ENCODE measurements at regions not wholly inside any gene's neighbourhood (a gene's known extent, or its start where the extent isn't known, plus 50 kb on each side); places are given as distances from the start of the nearest gene placed in this dataset.

GRCh38 chr18:64283059-64283458 lies 134.2 kb upstream of the LINC00305 start:
- Histone ChIP-seq H3K4me2 (ENCODE audit: insufficient read depth, low read length, poor library complexity, severe bottlenecking) (no peak overlapping the region), H3K4me1 (ENCODE audit: control insufficient read depth in 2 of 2, insufficient read depth in 1 of 2, low read depth in 1 of 2, low read length in 2 of 2) (no peaks in the 10 kb centered on the region)
- WGBS, 2 donors (ENCODE audit: extremely low coverage in 2 of 2, insufficient read length in 2 of 2, insufficient replicate concordance in 1 of 2): no CpG with 5 or more reads among the region's 1 CpG

GRCh38 chr18:64278026-64278425 lies 129.1 kb upstream of the LINC00305 start:
- Histone ChIP-seq H2BK5ac (ENCODE audit: low read length) (no peak overlapping the region), H2BK15ac (ENCODE audit: low read length) (no peak overlapping the region), H3K36me3 (replicated peaks in 1 of 2; ENCODE audit: control insufficient read depth in 2 of 2, insufficient read depth in 2 of 2, low read length in 2 of 2) (peaks cover 0 to 2% of the 10 kb centered on the region in 2 donors), H3K27me3 (ENCODE audit: control insufficient read depth in 3 of 3, insufficient read depth in 3 of 3, low read depth in 1 of 3, low read length in 3 of 3) (no peaks in the 10 kb centered on the region), H4K91ac (ENCODE audit: low read depth, low read length, poor library complexity) (no peak overlapping the region), H3K4me3 (ENCODE audit: low read length in 2 of 2) (no peak overlapping the region), H3K79me1 (ENCODE audit: low read depth, low read length) (no peaks in the 10 kb centered on the region), H2AFZ (ENCODE audit: low read length) (no peak overlapping the region), H4K8ac (ENCODE audit: low read depth, low read length) (no peak overlapping the region), H2AK5ac (ENCODE audit: low read depth, low read length) (no peak overlapping the region), H3K9me3 (replicated peaks in 1 of 2; ENCODE audit: control insufficient read depth in 2 of 2, insufficient read depth in 1 of 2, low read depth in 1 of 2, low read length in 2 of 2) (peaks cover 0 to 7% of the 10 kb centered on the region in 2 donors), H3K18ac (ENCODE audit: low read length) (peak overlapping the region; percentile 13), H3K27ac (replicated peaks; ENCODE audit: low read length) (no peak overlapping the region), H3K4ac (ENCODE audit: low read length) (no peak overlapping the region), H3K23ac (ENCODE audit: low read depth, low read length, poor library complexity) (no peak overlapping the region), H3K4me2 (ENCODE audit: insufficient read depth, low read length, poor library complexity, severe bottlenecking) (no peak overlapping the region), H2BK120ac (ENCODE audit: low read depth, low read length) (no peak overlapping the region), H3K9ac (ENCODE audit: low read depth, low read length, poor library complexity) (no peak overlapping the region), H3K4me1 (ENCODE audit: control insufficient read depth in 2 of 2, insufficient read depth in 1 of 2, low read depth in 1 of 2, low read length in 2 of 2) (peaks cover 2 to 4% of the 10 kb centered on the region in 2 donors), H2BK12ac (ENCODE audit: low read length) (no peak overlapping the region), H3K14ac (ENCODE audit: low read length) (no peak overlapping the region)
- WGBS, 2 donors (ENCODE audit: extremely low coverage in 2 of 2, insufficient read length in 2 of 2, insufficient replicate concordance in 1 of 2): no CpG with 5 or more reads among the region's 5 CpGs
- DNase-seq (ENCODE audit: low spot score): no peak

More at GRCh38 chr18:64283059-64283458, 134.2 kb upstream of the LINC00305 start:
- peaks cover 0 to under 1% of the 10 kb centered on the region in 2 donors for H3K36me3 ChIP-seq (replicated peaks in 1 of 2; ENCODE audit: control insufficient read depth in 2 of 2, insufficient read depth in 2 of 2, low read length in 2 of 2)
- H2BK120ac ChIP-seq (ENCODE audit: low read depth, low read length): no peak overlapping the region
- H4K91ac ChIP-seq (ENCODE audit: low read depth, low read length, poor library complexity): no peak overlapping the region
- H2BK15ac ChIP-seq (ENCODE audit: low read length): no peak overlapping the region
- H3K9me3 ChIP-seq (replicated peaks in 1 of 2; ENCODE audit: control insufficient read depth in 2 of 2, insufficient read depth in 1 of 2, low read depth in 1 of 2, low read length in 2 of 2): peaks cover 0 to 4% of the 10 kb centered on the region in 2 donors
- H2AFZ ChIP-seq (ENCODE audit: low read length): no peak overlapping the region
- H3K27me3 ChIP-seq (ENCODE audit: control insufficient read depth in 3 of 3, insufficient read depth in 3 of 3, low read depth in 1 of 3, low read length in 3 of 3): no peaks in the 10 kb centered on the region
- H3K4ac ChIP-seq (ENCODE audit: low read length): no peak overlapping the region
- no peak overlapping the region for H3K23ac ChIP-seq (ENCODE audit: low read depth, low read length, poor library complexity)
- H4K8ac ChIP-seq (ENCODE audit: low read depth, low read length): no peak overlapping the region
- H3K27ac ChIP-seq (replicated peaks; ENCODE audit: low read length): no peak overlapping the region
- H3K9ac ChIP-seq (ENCODE audit: low read depth, low read length, poor library complexity): no peak overlapping the region
- no peak overlapping the region for H2AK5ac ChIP-seq (ENCODE audit: low read depth, low read length)
- no peak overlapping the region for H3K18ac ChIP-seq (ENCODE audit: low read length)
- H3K79me1 ChIP-seq (ENCODE audit: low read depth, low read length): no peaks in the 10 kb centered on the region
- DNase-seq (ENCODE audit: low spot score): no peak
- H2BK5ac ChIP-seq (ENCODE audit: low read length): no peak overlapping the region
- no peak overlapping the region for H2BK12ac ChIP-seq (ENCODE audit: low read length)
- no peak overlapping the region for H3K14ac ChIP-seq (ENCODE audit: low read length)
- H3K4me3 ChIP-seq (ENCODE audit: low read length in 2 of 2): no peak overlapping the region

DNA sequence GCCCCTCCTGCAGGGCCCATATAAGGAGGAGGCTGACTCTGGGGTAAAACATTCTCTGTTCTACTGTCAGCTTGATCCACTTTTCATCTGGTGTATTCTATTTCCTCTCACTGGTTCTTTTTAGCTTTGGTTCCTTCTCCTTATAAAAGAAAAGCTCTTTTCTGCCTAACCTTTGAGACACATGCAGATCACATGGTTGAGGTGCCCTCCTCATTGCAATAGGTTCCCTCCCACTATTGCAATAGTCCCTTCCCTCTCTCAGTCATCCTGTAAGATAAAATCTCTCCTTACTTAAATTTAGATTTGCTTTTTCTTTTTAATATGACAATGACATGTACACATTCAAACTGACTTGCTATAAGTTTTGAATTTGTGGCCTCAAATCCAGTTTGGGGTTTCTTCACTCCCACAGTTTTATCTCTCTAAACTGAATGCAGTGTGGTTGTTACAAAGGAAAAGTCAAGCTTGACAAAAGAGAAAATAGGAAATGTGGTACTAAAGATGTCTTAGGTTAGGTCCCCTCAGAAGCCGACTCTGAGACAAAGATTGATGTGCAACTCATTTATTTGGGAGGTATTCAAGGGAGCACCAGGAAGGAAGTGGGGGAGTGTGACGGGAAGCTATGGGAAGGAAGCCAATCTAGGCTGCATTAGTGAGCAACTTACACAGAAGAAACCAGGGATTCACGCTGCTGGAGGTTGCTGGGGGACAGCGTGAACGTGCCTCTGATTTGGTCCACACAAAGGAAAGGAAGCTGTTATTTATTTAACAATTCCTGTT lies 127.6 kb upstream of the LINC00305 start:
- Histone ChIP-seq H2BK5ac (ENCODE audit: low read length) (no peak overlapping the region), H2BK12ac (ENCODE audit: low read length) (no peak overlapping the region), H2AFZ (ENCODE audit: low read length) (peak overlapping the region; percentile 74), H2BK15ac (ENCODE audit: low read length) (no peak overlapping the region), H3K9me3 (replicated peaks in 1 of 2; ENCODE audit: control insufficient read depth in 2 of 2, insufficient read depth in 1 of 2, low read depth in 1 of 2, low read length in 2 of 2) (peaks cover 0 to 5% of the 10 kb centered on the region in 2 donors), H3K27ac (replicated peaks; ENCODE audit: low read length) (no peak overlapping the region), H3K9ac (ENCODE audit: low read depth, low read length, poor library complexity) (no peak overlapping the region), H4K8ac (ENCODE audit: low read depth, low read length) (no peak overlapping the region), H2AK5ac (ENCODE audit: low read depth, low read length) (no peak overlapping the region), H3K4ac (ENCODE audit: low read length) (no peak overlapping the region), H3K18ac (ENCODE audit: low read length) (no peak overlapping the region), H3K79me1 (ENCODE audit: low read depth, low read length) (no peaks in the 10 kb centered on the region), H3K23ac (ENCODE audit: low read depth, low read length, poor library complexity) (no peak overlapping the region), H3K4me1 (ENCODE audit: control insufficient read depth in 2 of 2, insufficient read depth in 1 of 2, low read depth in 1 of 2, low read length in 2 of 2) (peaks cover 6 to 12% of the 10 kb centered on the region in 2 donors), H3K27me3 (ENCODE audit: control insufficient read depth in 3 of 3, insufficient read depth in 3 of 3, low read depth in 1 of 3, low read length in 3 of 3) (no peaks in the 10 kb centered on the region), H3K4me2 (ENCODE audit: insufficient read depth, low read length, poor library complexity, severe bottlenecking) (no peak overlapping the region), H3K14ac (ENCODE audit: low read length) (peak overlapping the region; percentile 82), H3K4me3 (ENCODE audit: low read length in 2 of 2) (no peak overlapping the region), H2BK120ac (ENCODE audit: low read depth, low read length) (no peak overlapping the region), H4K91ac (ENCODE audit: low read depth, low read length, poor library complexity) (no peak overlapping the region), H3K36me3 (replicated peaks in 1 of 2; ENCODE audit: control insufficient read depth in 2 of 2, insufficient read depth in 2 of 2, low read length in 2 of 2) (peaks cover 0 to 2% of the 10 kb centered on the region in 2 donors)
- WGBS, 2 donors (ENCODE audit: extremely low coverage in 2 of 2, insufficient read length in 2 of 2, insufficient replicate concordance in 1 of 2): no CpG with 5 or more reads among the region's 5 CpGs
- no peak for DNase-seq (ENCODE audit: low spot score)

GRCh38 chr18:64275593-64276300 lies 126.9 kb upstream of the LINC00305 start:
- no CpG with 5 or more reads among the region's 3 CpGs for WGBS, 2 donors (ENCODE audit: extremely low coverage in 2 of 2, insufficient read length in 2 of 2, insufficient replicate concordance in 1 of 2)
- Histone ChIP-seq H3K36me3 (replicated peaks in 1 of 2; ENCODE audit: control insufficient read depth in 2 of 2, insufficient read depth in 2 of 2, low read length in 2 of 2) (peaks cover 0 to 2% of the 10 kb centered on the region in 2 donors), H3K14ac (ENCODE audit: low read length) (no peak overlapping the region), H3K9ac (ENCODE audit: low read depth, low read length, poor library complexity) (no peak overlapping the region), H2AK5ac (ENCODE audit: low read depth, low read length) (no peak overlapping the region), H2BK120ac (ENCODE audit: low read depth, low read length) (no peak overlapping the region), H2BK12ac (ENCODE audit: low read length) (no peak overlapping the region), H3K79me1 (ENCODE audit: low read depth, low read length) (no peaks in the 10 kb centered on the region), H3K23ac (ENCODE audit: low read depth, low read length, poor library complexity) (no peak overlapping the region), H4K8ac (ENCODE audit: low read depth, low read length) (no peak overlapping the region), H3K18ac (ENCODE audit: low read length) (no peak overlapping the region), H2BK15ac (ENCODE audit: low read length) (no peak overlapping the region), H3K4me2 (ENCODE audit: insufficient read depth, low read length, poor library complexity, severe bottlenecking) (no peak overlapping the region), H3K4me3 (ENCODE audit: low read length in 2 of 2) (no peak overlapping the region), H2AFZ (ENCODE audit: low read length) (no peak overlapping the region), H3K27me3 (ENCODE audit: control insufficient read depth in 3 of 3, insufficient read depth in 3 of 3, low read depth in 1 of 3, low read length in 3 of 3) (no peaks in the 10 kb centered on the region), H3K27ac (replicated peaks; ENCODE audit: low read length) (no peak overlapping the region), H3K4ac (ENCODE audit: low read length) (no peak overlapping the region), H2BK5ac (ENCODE audit: low read length) (no peak overlapping the region), H3K9me3 (replicated peaks in 1 of 2; ENCODE audit: control insufficient read depth in 2 of 2, insufficient read depth in 1 of 2, low read depth in 1 of 2, low read length in 2 of 2) (peaks cover 0 to 5% of the 10 kb centered on the region in 2 donors), H4K91ac (ENCODE audit: low read depth, low read length, poor library complexity) (no peak overlapping the region), H3K4me1 (ENCODE audit: control insufficient read depth in 2 of 2, insufficient read depth in 1 of 2, low read depth in 1 of 2, low read length in 2 of 2) (peaks cover 6 to 13% of the 10 kb centered on the region in 2 donors)
- DNase-seq (ENCODE audit: low spot score): no peak
